ENCODE measurements at regions not wholly inside any gene's neighbourhood (a gene's known extent, or its start where the extent isn't known, plus 50 kb on each side); places are given as distances from the start of the nearest gene placed in this dataset.

GRCh38 chr11:10376061-10376460, 71.2 kb downstream of the ADM start:
- Histone ChIP-seq H3K9me3 (ENCODE audit: control insufficient read depth, insufficient read depth, low read depth, low read length) (no peaks in the 10 kb centered on the region), H3K4me3 (ENCODE audit: low read depth in 2 of 2, low read length in 2 of 2) (no peak overlapping the region), H3K27me3 (ENCODE audit: control insufficient read depth, insufficient read depth, low read length) (no peaks in the 10 kb centered on the region), H3K4me1 (ENCODE audit: control insufficient read depth, insufficient read depth, low read length) (no peaks in the 10 kb centered on the region), H3K27ac (ENCODE audit: low read length) (no peak overlapping the region), H3K36me3 (ENCODE audit: control insufficient read depth, insufficient read depth, low read length) (no peaks in the 10 kb centered on the region)
- DNase-seq (ENCODE audit: low read depth, low spot score) (no peak), ATAC-seq (no peak)
- in situ Hi-C loops (cut with HindIII; ENCODE audit: low pct_unique_long_range_greater_than_20kb, low sequenced_read_pairs) (no loop called here), intact Hi-C loops (cut with micrococcal nuclease; ENCODE audit: unreplicated experiment) (no loop called here)
- POLR2A ChIA-PET, result no interaction called here
- CTCF ChIA-PET, result interaction anchor here (1.2 kb wide), 1 partner anchor 10 kb away, joined by 3 read pairs; no protein-coding TSS in a partner anchor
- TF ChIP-seq REST (IDR thresholded peaks at IDR 0.05; ENCODE audit: insufficient read depth in 1 of 2, low read depth in 2 of 2, low read length in 1 of 2) (no peak), TCF7L2 (IDR thresholded peaks at IDR 0.05; ENCODE audit: low read depth, low read length) (no peak), POLR2AphosphoS5 (IDR thresholded peaks at IDR 0.05; ENCODE audit: low read depth, low read length) (no peak), SIN3A (IDR thresholded peaks at IDR 0.05; ENCODE audit: borderline replicate concordance, insufficient read depth, low read depth, low read length) (no peak)
- TF ChIP-seq, protein P1, sequence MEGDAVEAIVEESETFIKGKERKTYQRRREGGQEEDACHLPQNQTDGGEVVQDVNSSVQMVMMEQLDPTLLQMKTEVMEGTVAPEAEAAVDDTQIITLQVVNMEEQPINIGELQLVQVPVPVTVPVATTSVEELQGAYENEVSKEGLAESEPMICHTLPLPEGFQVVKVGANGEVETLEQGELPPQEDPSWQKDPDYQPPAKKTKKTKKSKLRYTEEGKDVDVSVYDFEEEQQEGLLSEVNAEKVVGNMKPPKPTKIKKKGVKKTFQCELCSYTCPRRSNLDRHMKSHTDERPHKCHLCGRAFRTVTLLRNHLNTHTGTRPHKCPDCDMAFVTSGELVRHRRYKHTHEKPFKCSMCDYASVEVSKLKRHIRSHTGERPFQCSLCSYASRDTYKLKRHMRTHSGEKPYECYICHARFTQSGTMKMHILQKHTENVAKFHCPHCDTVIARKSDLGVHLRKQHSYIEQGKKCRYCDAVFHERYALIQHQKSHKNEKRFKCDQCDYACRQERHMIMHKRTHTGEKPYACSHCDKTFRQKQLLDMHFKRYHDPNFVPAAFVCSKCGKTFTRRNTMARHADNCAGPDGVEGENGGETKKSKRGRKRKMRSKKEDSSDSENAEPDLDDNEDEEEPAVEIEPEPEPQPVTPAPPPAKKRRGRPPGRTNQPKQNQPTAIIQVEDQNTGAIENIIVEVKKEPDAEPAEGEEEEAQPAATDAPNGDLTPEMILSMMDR (IDR thresholded peaks at IDR 0.05), result no peak
- no TSS peak for BruUV-seq (replicated peaks)

GRCh38 chr11:10377183-10377582, 72.3 kb downstream of the ADM start:
- POLR2A ChIA-PET, result no interaction called here
- in situ Hi-C loops (cut with HindIII; ENCODE audit: low pct_unique_long_range_greater_than_20kb, low sequenced_read_pairs) (no loop called here), intact Hi-C loops (cut with micrococcal nuclease; ENCODE audit: unreplicated experiment) (no loop called here)
- Histone ChIP-seq H3K36me3 (ENCODE audit: control insufficient read depth, insufficient read depth, low read length) (no peaks in the 10 kb centered on the region), H3K4me3 (ENCODE audit: low read depth in 2 of 2, low read length in 2 of 2) (no peak overlapping the region), H3K27ac (ENCODE audit: low read length) (no peak overlapping the region), H3K4me1 (ENCODE audit: control insufficient read depth, insufficient read depth, low read length) (no peaks in the 10 kb centered on the region), H3K27me3 (ENCODE audit: control insufficient read depth, insufficient read depth, low read length) (no peaks in the 10 kb centered on the region; the same call in 1 of the 2 replicates), H3K9me3 (ENCODE audit: control insufficient read depth, insufficient read depth, low read depth, low read length) (no peaks in the 10 kb centered on the region)
- TF ChIP-seq, protein P1 (IDR thresholded peaks at IDR 0.05), result no peak
- no peak for TF ChIP-seq POLR2AphosphoS5 (IDR thresholded peaks at IDR 0.05; ENCODE audit: low read depth, low read length)
- no peak for TF ChIP-seq TCF7L2 (IDR thresholded peaks at IDR 0.05; ENCODE audit: low read depth, low read length)
- TF ChIP-seq SIN3A (IDR thresholded peaks at IDR 0.05; ENCODE audit: borderline replicate concordance, insufficient read depth, low read depth, low read length), result no peak
- no peak for TF ChIP-seq REST (IDR thresholded peaks at IDR 0.05; ENCODE audit: insufficient read depth in 1 of 2, low read depth in 2 of 2, low read length in 1 of 2)
- ATAC-seq (no peak), DNase-seq (ENCODE audit: low read depth, low spot score) (no peak)
- CTCF ChIA-PET, result no interaction called here
- no TSS peak for BruUV-seq (replicated peaks)
